ENCODE measurements at regions not wholly inside any gene's neighbourhood (a gene's known extent, or its start where the extent isn't known, plus 50 kb on each side); places are given as distances from the start of the nearest gene placed in this dataset.

DNA sequence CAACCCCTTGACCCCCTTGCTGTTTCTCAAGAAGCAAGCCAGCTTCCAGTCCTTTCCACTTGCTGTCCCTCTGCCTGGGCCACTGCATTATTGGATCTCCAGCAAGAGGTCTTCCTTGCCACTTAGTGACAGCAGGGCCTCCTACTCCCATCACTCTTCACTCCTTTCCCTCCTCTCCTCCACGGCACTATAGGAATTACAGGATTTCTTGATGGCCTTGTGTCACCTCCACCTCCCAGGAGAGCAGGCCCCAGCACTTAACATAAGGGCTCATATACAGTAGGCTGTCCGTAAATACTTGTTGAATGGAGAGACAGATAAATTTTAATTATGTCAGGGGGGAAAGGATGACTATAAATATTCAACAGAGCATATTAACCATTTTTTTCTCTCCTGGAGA is 129.4 kb downstream of the SP3 start:
- TF ChIP-seq POLR2A (IDR thresholded peaks at IDR 0.05), result no peak
- TF ChIP-seq, protein P1, sequence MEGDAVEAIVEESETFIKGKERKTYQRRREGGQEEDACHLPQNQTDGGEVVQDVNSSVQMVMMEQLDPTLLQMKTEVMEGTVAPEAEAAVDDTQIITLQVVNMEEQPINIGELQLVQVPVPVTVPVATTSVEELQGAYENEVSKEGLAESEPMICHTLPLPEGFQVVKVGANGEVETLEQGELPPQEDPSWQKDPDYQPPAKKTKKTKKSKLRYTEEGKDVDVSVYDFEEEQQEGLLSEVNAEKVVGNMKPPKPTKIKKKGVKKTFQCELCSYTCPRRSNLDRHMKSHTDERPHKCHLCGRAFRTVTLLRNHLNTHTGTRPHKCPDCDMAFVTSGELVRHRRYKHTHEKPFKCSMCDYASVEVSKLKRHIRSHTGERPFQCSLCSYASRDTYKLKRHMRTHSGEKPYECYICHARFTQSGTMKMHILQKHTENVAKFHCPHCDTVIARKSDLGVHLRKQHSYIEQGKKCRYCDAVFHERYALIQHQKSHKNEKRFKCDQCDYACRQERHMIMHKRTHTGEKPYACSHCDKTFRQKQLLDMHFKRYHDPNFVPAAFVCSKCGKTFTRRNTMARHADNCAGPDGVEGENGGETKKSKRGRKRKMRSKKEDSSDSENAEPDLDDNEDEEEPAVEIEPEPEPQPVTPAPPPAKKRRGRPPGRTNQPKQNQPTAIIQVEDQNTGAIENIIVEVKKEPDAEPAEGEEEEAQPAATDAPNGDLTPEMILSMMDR (IDR thresholded peaks at IDR 0.05), result no peak
